HEK293 (cell line): ENCODE measurements at regions not wholly inside any gene's neighbourhood (a gene's known extent, or its start where the extent isn't known, plus 50 kb on each side); places are given as distances from the start of the nearest gene placed in this dataset.

Source experiments
- CTCF ChIA-PET: fragments of 350-600 bp; formaldehyde crosslinking; extraction: SDS; loops from one replicate; lab custom pipeline; 2021; ENCODE audit warnings: antibody characterized with exemption; lab: Yijun Ruan, JAX
- POLR2A ChIA-PET: fragments of 300-600 bp; formaldehyde crosslinking; extraction: SDS; loops from one replicate; lab custom pipeline; 2020; ENCODE audit warnings: antibody characterized with exemption, inconsistent platforms; lab: Yijun Ruan, JAX
- H3K27ac ChIP-seq: fragments of 200-500 bp; sonication (Bioruptor generic); 2 replicates; pipeline ENCODE4 v1.5.1; 2014; ENCODE audit warnings: low read depth, low read length, control low read depth, inconsistent platforms; ENCODE audit errors: extremely low read depth
- H3K36me3 ChIP-seq, 2 experiments: fragments of 200-500 bp in 1 of 2; sonication (Bioruptor generic) in 1 of 2; 1 replicate in 1 of 2; 2 replicates in 1 of 2; pipeline ENCODE4 v1.5.1; 2014 to 2017; ENCODE audit warnings: inconsistent platforms in 2 of 2, low read length in 2 of 2; ENCODE audit not compliant: control insufficient read depth in 2 of 2, insufficient read depth in 1 of 2
- H3K4me1 ChIP-seq: fragments of 200-500 bp; sonication (Bioruptor generic); 2 replicates; pipeline ENCODE4 v1.5.1; 2014; ENCODE audit warnings: mild to moderate bottlenecking, low read length, inconsistent platforms; ENCODE audit not compliant: control insufficient read depth, insufficient read depth
- H3K4me3 ChIP-seq: 2 replicates; pipeline ENCODE4 v1.5.1; 2011; ENCODE audit warnings: low read depth, mild to moderate bottlenecking, control low read depth, low read length, moderate library complexity
- H3K9me3 ChIP-seq: fragments of 200-500 bp; sonication (Bioruptor generic); 2 replicates; pipeline ENCODE4 v1.5.1; 2014; ENCODE audit warnings: low read depth, low read length, inconsistent platforms; ENCODE audit not compliant: control insufficient read depth, insufficient read depth
- GLIS1 ChIP-seq: fragments of 450-650 bp; formaldehyde crosslinking; IDR thresholded peaks from 2 replicates; pipeline ENCODE4 v1.5.1; 2016; ENCODE audit warnings: missing biosample characterization, missing genetic modification characterization
- INSM2 ChIP-seq: fragments of 450-650 bp; formaldehyde crosslinking; IDR thresholded peaks from 2 replicates; pipeline ENCODE4 v1.5.1; 2016; ENCODE audit warnings: missing biosample characterization, missing genetic modification characterization
- KLF7 ChIP-seq: fragments of 450-650 bp; formaldehyde crosslinking; IDR thresholded peaks from 2 replicates; pipeline ENCODE4 v1.5.1; 2016; ENCODE audit warnings: missing biosample characterization, missing genetic modification characterization, borderline replicate concordance
- KLF9 ChIP-seq: fragments of 450-650 bp; formaldehyde crosslinking; IDR thresholded peaks from 2 replicates; pipeline ENCODE4 v1.5.1; 2016; ENCODE audit warnings: missing biosample characterization, missing genetic modification characterization, low read depth
- MZF1 ChIP-seq: fragments of 450-650 bp; formaldehyde crosslinking; IDR thresholded peaks from 2 replicates; pipeline ENCODE4 v1.5.1; 2017; ENCODE audit warnings: missing biosample characterization, missing genetic modification characterization, borderline replicate concordance
- ZBTB17 ChIP-seq: fragments of 450-650 bp; formaldehyde crosslinking; IDR thresholded peaks from 2 replicates; pipeline ENCODE4 v1.5.1; 2016; ENCODE audit warnings: missing biosample characterization, missing genetic modification characterization
- ZBTB6 ChIP-seq: fragments of 450-650 bp; formaldehyde crosslinking; IDR thresholded peaks from 2 replicates; pipeline ENCODE4 v1.5.1; 2017; ENCODE audit warnings: missing biosample characterization, missing genetic modification characterization
- ZNF112 ChIP-seq: fragments of 450-650 bp; formaldehyde crosslinking; IDR thresholded peaks from 2 replicates; pipeline ENCODE4 v1.5.0; 2017; ENCODE audit warnings: missing biosample characterization, missing genetic modification characterization
- ZNF140 ChIP-seq: fragments of 450-650 bp; formaldehyde crosslinking; IDR thresholded peaks from 2 replicates; pipeline ENCODE4 v1.5.1; 2016; ENCODE audit warnings: missing biosample characterization, missing genetic modification characterization
- ZNF146 ChIP-seq: fragments of 450-650 bp; formaldehyde crosslinking; IDR thresholded peaks from 2 replicates; pipeline ENCODE4 v1.5.1; 2016; ENCODE audit warnings: missing biosample characterization, missing genetic modification characterization
- ZNF16 ChIP-seq: fragments of 450-650 bp; formaldehyde crosslinking; IDR thresholded peaks from 2 replicates; pipeline ENCODE4 v1.5.1; 2016; ENCODE audit warnings: low read depth, missing biosample characterization, missing genetic modification characterization
- ZNF366 ChIP-seq: fragments of 450-650 bp; formaldehyde crosslinking; conservative IDR thresholded peaks from 2 replicates; pipeline ENCODE4 v1.5.1; 2016; ENCODE audit warnings: missing biosample characterization, missing genetic modification characterization
- ZNF426 ChIP-seq: fragments of 450-650 bp; formaldehyde crosslinking; IDR thresholded peaks from 2 replicates; pipeline ENCODE4 v1.5.1; 2017; ENCODE audit warnings: missing biosample characterization, missing genetic modification characterization, mild to moderate bottlenecking, inconsistent platforms, moderate library complexity
- ZNF530 ChIP-seq: fragments of 450-650 bp; formaldehyde crosslinking; IDR thresholded peaks from 2 replicates; pipeline ENCODE4 v1.5.1; 2016; ENCODE audit warnings: low read depth, missing biosample characterization, missing genetic modification characterization
- ZNF561 ChIP-seq: fragments of 450-650 bp; IDR thresholded peaks from 2 replicates; pipeline ENCODE4 v1.5.1; 2018; ENCODE audit warnings: missing biosample characterization, missing genetic modification characterization, borderline replicate concordance
- ZNF624 ChIP-seq: fragments of 450-650 bp; formaldehyde crosslinking; IDR thresholded peaks from 2 replicates; pipeline ENCODE4 v1.5.1; 2017; ENCODE audit warnings: missing biosample characterization, missing genetic modification characterization
- ZNF701 ChIP-seq: fragments of 450-650 bp; formaldehyde crosslinking; IDR thresholded peaks from 2 replicates; pipeline ENCODE4 v1.5.1; 2016; ENCODE audit warnings: missing biosample characterization, missing genetic modification characterization
- ZNF785 ChIP-seq: fragments of 450-650 bp; formaldehyde crosslinking; IDR thresholded peaks from 2 replicates; pipeline ENCODE4 v1.5.1; 2016; ENCODE audit warnings: missing biosample characterization, missing genetic modification characterization
- ZNF791 ChIP-seq: fragments of 450-650 bp; formaldehyde crosslinking; IDR thresholded peaks from 2 replicates; pipeline ENCODE4 v1.5.1; 2016; ENCODE audit warnings: missing biosample characterization, missing genetic modification characterization
- ZNF830 ChIP-seq: fragments of 450-650 bp; IDR thresholded peaks from 2 replicates; pipeline ENCODE4 v1.5.0; 2018; ENCODE audit warnings: missing biosample characterization, missing genetic modification characterization, low read depth, mild to moderate bottlenecking, moderate library complexity
- ZSCAN16 ChIP-seq: fragments of 450-650 bp; formaldehyde crosslinking; IDR thresholded peaks from 2 replicates; pipeline ENCODE4 v1.5.1; 2016; ENCODE audit warnings: missing biosample characterization, missing genetic modification characterization

GRCh38 chr7:63023182-63023787, 975.4 kb upstream of the ZNF722 start:
- no peak overlapping the region for H3K27ac ChIP-seq
- ChIA-PET CTCF (no interaction called here), POLR2A (no interaction called here)
- no peaks in the 10 kb centered on the region for H3K9me3 ChIP-seq
- no peak for TF ChIP-seq GLIS1 (tag by site-specific recombination)
- no peak for TF ChIP-seq ZNF791 (tag by site-specific recombination)
- no peak for TF ChIP-seq ZNF16 (tag by site-specific recombination)
- no peak for TF ChIP-seq ZSCAN16 (tag by site-specific recombination)
- no peak overlapping the region for H3K4me3 ChIP-seq
- H3K4me1 ChIP-seq: no peaks in the 10 kb centered on the region
- no peaks in the 10 kb centered on the region for H3K36me3 ChIP-seq

- H3K4me1 ChIP-seq: no peaks in the 10 kb centered on the region
- H3K27ac ChIP-seq: no peak overlapping the region
- ChIA-PET CTCF (no interaction called here), POLR2A (no interaction called here)
- H3K4me3 ChIP-seq: no peak overlapping the region
- no peaks in the 10 kb centered on the region for H3K36me3 ChIP-seq
- no peaks in the 10 kb centered on the region for H3K9me3 ChIP-seq
- TF ChIP-seq KLF7 (tag by site-specific recombination) (no peak), ZNF530 (tag by site-specific recombination) (no peak), ZNF624 (tag by site-specific recombination) (no peak), ZNF426 (no peak)
- TF ChIP-seq, all 188 proteins: peak for 0
Measured at GRCh38 chr7:63024446-63024845, 974.2 kb upstream of the ZNF722 start.

- TF ChIP-seq ZNF785 (tag by site-specific recombination) (no peak), ZBTB6 (tag by site-specific recombination) (no peak), ZNF366 (no peak), ZNF140 (no peak), ZBTB17 (tag by site-specific recombination) (no peak)
- H3K9me3 ChIP-seq: no peaks in the 10 kb centered on the region
- no peaks in the 10 kb centered on the region for H3K36me3 ChIP-seq
- POLR2A ChIA-PET: no interaction called here
- no peak overlapping the region for H3K4me3 ChIP-seq
- H3K4me1 ChIP-seq: no peaks in the 10 kb centered on the region
- no peak overlapping the region for H3K27ac ChIP-seq
- CTCF ChIA-PET: no interaction called here
Measured at GRCh38 chr7:63025815-63026214, 972.8 kb upstream of the ZNF722 start.

GRCh38 chr7:63027075-63027474, 971.6 kb upstream of the ZNF722 start:
- CTCF ChIA-PET: interaction anchor here (0.7 kb wide), 1 partner anchor 295 kb away, joined by 3 read pairs; no protein-coding TSS in a partner anchor
- H3K27ac ChIP-seq: no peak overlapping the region
- TF ChIP-seq GLIS1 (tag by site-specific recombination) (no peak), INSM2 (no peak), KLF9 (tag by site-specific recombination) (no peak), ZNF146 (tag by site-specific recombination) (no peak), ZNF830 (tag by site-specific recombination) (no peak), ZNF112 (no peak), MZF1 (tag by site-specific recombination) (no peak), ZBTB17 (tag by site-specific recombination) (no peak), ZNF701 (tag by site-specific recombination) (no peak), ZNF561 (tag by site-specific recombination) (no peak)
- H3K4me3 ChIP-seq: no peak overlapping the region
- POLR2A ChIA-PET: no interaction called here
- H3K36me3 ChIP-seq: no peaks in the 10 kb centered on the region
- H3K4me1 ChIP-seq: no peaks in the 10 kb centered on the region
- H3K9me3 ChIP-seq: no peaks in the 10 kb centered on the region
